ENCODE measurements at regions not wholly inside any gene's neighbourhood (a gene's known extent, or its start where the extent isn't known, plus 50 kb on each side); places are given as distances from the start of the nearest gene placed in this dataset.
"Not testable (repeated sequence)": the region's sequence is repeated elsewhere in the genome, so short reads cannot be mapped to it uniquely, and the experiment has no call there.

DNA sequence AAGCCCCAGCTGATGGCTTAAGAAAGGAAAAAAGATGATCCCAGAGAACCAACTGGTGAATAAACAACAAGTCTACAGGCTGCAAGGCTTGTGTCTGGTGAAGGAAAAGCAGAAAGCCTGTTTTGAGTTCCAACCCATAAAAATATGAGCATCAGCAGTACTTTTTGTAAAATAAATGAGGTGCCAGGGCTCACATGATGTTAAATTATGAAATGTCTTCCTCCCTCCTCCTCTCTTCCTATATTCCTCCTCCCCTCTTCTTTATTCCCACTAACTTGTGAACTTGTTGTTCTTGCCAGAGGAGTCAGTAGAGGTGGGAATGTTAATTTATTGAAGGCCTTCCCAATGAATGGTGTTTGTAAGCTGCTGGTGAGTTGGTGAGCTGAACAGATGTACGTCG, 212.2 kb upstream of the CDH11 start:
- intact Hi-C loops (cut with DNase I) = no loop called here
- DNase-seq (ENCODE audit: low spot score) = no peak

DNA sequence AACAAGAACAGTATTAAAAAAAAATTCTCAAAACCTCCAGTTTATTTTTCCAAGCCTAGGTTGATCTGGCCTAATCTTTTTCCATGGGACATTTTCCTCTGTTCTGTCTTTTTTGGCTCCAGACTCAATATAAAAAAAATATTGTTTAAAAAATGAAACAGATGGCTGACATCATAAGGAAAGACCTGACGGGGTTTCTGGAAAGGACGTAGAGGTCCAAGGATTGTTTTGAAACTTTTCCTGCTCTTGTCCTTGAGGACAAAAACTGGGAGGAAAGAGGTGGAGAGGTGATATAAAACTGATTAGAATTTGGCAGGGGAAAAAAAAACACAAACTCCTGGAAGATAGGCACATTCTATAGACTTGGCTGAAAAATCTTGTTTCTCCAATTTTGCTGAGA, 211.4 kb upstream of the CDH11 start:
- intact Hi-C loops (cut with DNase I) = no loop called here

DNA sequence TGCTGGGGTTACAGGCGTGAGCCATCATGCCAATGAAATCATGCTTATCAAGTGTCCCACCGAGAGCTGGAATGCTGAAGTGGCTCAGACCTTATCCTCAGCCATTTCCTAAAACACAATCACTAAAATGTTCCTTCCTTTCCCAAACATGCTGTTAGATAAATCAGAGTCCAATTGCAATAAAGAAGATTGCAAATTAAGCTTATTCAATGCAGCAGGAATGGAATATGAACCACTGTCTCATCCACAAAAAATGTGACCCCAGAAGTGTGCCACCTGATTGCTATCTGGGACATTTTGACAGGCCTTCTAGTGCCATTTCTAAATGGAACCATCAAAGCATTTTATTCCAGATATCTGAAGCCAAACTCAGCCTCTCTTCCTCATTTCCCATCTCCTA, 205.5 kb upstream of the CDH11 start:
- no peak for DNase-seq (ENCODE audit: low spot score)
- intact Hi-C loops (cut with DNase I) = no loop called here

More for the DNA sequence above, 211.4 kb upstream of the CDH11 start:
- DNase-seq (ENCODE audit: low spot score) = no peak

DNA sequence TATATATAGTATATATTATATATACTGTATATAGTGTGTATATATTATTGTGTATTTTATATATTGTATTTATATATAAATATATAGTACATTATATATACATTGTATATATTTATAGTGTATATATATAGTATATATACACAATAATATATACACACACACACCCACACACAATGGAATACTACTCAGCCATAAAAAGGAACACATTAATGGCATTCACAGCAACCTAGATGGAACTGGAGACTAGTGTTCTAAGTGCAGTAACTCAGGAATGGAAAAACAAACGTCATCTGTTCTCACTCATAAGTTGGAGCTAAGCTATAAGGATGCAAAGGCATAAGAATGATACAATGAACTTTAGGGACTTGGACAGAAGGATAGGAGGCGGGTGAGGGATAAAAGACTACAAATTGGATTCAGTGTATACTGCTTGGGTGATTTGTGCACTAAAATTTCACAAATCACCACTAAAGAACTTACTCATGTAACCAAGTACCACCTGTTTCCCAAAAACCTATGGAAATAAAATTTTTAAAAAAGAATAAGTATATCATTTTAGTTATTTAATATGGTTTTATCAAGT, 201.9 kb upstream of the CDH11 start:
- intact Hi-C loops (cut with DNase I) = no loop called here
- no peak for DNase-seq (ENCODE audit: low spot score)

DNA sequence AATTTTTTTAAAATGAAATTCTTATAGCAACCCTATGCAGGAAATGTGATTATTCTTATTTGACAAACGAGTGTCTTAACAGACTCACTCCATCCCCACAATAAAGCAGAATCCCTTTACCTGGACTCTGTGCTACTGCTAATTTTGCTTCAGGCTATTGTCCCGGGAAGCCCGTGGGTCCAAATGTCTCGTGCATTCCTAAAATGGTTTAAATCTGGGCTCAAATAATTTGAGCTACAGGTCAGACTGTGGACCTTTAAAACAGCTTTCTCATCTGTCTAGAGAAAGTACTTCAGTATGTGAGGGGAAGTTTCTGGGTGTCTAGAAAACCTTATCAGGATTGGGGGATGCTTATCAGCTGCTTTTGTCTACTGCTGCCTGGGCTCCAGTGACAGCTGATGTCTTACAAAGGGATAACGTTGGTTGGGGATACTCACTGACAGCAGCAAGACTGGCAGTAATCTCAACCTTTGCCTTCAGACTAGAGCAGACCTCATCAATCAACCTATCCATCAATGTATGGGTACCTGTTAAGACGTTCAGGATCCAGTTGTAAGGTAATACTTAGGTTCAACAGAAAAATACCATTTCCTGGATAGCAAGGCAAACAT, 197.9 kb upstream of the CDH11 start:
- intact Hi-C loops (cut with DNase I) = no loop called here
- no peak for DNase-seq (ENCODE audit: low spot score)

DNA sequence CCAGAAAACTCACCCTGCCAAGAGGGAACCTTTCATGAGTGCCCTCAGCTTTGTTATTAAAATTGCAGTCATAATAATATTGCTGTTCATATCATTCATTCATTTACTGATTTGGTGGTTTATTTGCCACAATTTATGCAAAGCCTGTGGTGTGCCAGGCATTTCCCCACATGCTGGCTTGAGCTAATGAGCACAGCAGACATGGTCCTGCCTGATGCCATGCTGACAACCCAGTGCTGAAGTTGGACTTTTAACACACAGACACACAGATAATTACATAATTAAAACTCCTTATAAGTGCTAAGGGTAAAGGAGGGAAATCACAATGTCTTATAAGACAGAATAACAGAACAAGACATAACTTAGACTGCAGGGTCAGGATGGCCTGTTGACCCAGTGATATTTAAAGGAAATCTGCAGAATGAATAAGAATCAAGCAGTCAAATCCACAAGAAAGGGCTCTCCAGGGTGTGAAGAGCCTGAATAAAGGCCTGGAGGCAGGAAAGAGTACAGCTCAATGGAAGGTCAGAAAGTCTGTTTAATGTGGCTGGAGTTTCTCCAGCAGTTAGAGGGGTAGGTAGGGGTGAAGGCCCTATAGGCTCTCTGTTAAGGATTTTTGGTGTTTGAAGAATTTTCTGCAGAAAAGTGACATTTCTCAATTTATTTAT, 196.9 kb upstream of the CDH11 start:
- DNase-seq (ENCODE audit: low spot score) = no peak
- intact Hi-C loops (cut with DNase I) = no loop called here

DNA sequence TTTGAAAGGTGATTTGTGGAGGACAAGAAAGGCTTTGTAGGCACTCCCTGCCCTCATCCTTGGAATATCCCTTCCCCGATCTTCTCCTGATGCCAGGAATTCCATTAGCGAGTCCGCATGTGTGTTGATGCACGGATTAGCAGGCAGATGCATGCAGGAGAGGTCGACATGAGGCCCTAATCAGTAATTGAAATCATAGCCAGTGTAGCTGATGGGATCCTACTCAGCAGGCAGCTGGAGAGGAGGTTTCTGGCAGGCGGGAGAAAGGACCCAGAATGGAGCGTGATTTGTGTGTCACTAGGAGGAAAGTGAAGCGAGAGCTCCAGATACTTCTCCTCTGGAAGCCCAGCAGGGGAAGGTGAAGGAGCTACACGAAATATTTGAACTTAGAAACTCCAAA, 196.3 kb upstream of the CDH11 start:
- DNase-seq (ENCODE audit: low spot score) = no peak
- intact Hi-C loops (cut with DNase I) = no loop called here

DNA sequence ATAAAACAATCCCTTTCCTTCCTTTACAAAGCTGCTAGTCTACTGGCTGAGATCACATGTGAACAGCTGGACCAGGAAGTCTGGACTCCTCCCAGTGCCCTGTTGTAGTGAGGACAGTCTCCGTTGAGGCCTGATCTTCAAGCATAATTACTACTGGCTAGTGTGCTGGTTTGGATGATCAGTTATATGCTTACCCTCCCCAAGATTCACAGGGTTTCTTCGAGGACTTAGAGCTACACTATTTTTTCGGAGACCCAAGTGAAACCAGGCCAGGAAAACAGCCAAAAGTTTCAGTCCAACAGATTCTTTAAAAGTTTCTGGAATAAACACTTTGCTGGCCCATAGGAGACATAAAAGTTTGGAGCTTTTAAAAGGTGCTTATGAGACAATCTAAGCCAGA, 194.9 kb upstream of the CDH11 start:
- no peak for DNase-seq (ENCODE audit: low spot score)
- intact Hi-C loops (cut with DNase I) = no loop called here

DNA sequence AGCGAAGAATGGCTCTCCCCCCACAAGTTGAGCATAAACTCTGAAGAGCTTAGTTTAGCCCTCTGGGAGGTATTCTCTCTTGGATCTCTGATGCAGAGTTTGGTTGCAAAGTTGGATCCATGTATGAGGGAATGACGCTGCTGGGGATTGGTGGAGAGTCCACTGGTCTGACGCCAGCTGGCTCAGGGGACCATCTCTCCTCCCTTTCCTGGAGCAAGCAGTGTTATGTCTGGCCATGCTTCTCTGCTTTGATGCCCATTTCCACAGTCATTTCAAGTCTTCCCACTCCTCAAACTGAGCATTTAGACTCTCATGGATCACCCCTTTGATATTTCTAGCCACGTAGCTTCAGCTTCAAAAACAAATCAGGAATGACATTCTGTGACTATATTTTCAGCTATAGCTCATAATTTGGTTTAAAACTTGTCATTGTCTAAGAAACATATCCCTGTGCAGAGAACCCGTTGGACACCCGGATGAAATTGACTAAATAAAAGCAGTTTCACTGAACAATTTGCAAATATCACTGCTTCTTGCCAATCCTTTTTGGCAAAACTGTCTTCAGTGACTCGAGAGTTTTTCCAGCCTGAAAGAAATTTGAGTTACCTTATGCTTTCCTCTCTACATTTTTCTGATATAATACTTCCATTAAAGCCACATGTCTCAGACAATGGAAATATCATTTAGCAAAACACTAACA, 193.4 kb upstream of the CDH11 start:
- peak; percentile 93 for DNase-seq (ENCODE audit: low spot score)
- intact Hi-C loops (cut with DNase I) = no loop called here

DNA sequence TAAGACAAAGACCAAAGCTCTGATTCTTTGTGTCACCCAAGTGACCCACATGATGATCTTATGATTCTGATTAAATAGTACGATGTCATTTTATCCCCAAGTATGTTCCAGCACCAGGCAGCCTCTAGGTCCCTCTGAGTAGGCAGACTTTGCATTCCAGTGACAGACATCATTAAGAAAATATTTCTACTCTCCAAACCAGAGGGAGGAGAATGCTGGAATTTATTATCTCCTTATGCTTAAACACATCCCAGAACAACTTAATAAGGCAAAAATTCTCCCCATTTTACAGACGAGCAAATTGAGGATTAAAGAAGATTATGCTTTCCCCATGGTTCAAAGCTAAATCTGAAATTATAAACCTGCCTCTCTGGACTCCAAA, 192.8 kb upstream of the CDH11 start:
- no peak for DNase-seq (ENCODE audit: low spot score)
- intact Hi-C loops (cut with DNase I) = no loop called here

DNA sequence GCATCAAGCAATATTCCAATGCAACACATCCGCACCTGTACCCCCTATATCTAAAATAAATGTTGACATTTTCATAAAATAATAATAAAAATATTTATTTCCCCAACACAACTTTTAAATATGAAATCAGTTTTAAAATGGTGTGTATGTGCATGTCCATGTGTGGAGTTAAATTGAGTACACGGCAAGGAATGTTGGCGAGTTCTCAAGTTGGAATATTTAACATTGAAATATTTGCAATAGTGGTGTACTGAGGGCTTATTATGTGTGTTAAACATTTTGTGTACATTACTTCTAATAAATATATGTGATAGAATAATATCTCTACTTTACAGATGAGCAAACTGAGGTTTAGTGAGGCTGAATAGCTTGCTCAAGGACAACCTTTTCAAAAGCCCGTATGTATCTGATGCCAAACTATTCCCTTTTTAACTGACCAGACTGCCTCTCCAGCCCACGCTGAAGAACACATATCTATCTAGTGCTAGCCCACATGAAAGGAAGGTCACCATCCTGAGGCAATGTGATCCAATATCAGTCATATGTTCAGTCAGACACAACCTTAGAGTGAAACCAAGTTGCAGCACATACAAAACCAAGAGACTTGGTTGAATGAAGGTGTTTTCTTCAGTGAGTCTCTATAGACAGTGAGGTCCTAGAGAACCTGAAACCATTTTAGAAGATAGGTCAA, 192.2 kb upstream of the CDH11 start:
- intact Hi-C loops (cut with DNase I) = no loop called here

DNA sequence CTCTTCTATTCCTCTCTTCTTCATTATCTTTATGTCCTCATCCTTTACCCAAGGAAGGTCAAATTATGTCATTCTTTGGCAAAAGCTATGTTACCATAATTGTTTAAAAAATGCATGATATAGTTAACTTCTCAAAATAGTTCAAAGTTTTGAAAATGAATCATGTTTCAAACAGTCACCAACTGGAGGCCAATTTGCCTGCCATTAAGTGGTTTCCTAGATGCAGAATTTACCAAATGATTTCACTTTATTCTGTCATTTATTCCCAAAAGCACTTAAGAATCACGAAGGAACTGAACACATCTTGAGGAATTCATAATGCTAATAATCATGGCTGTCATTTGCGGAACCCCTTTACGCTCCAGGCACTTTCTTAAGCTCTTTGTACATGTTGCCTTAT, 190.9 kb upstream of the CDH11 start:
- no peak for DNase-seq (ENCODE audit: low spot score)
- intact Hi-C loops (cut with DNase I) = no loop called here

More for the DNA sequence above, 192.2 kb upstream of the CDH11 start:
- DNase-seq (ENCODE audit: low spot score) = no peak

DNA sequence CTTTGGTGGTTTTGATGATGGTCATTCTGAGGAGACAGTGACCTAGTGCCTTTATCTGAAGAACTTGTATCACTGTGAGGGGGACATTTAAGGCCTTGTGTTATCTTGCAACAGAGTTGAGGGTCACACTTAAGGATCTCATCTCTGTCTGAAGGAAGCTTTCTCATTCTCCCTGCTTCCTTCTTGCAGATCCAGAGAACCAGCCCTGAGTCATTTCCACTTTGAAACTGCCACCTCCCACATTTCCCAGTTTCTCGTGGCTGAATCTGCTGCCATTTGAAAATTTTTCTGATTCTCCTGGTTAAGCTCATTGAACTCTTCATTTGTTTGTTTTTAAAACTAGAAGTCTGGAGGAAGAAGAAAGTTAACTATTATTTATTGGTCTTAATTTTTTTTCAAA, 190.2 kb upstream of the CDH11 start:
- no peak for DNase-seq (ENCODE audit: low spot score)
- intact Hi-C loops (cut with DNase I) = no loop called here

DNA sequence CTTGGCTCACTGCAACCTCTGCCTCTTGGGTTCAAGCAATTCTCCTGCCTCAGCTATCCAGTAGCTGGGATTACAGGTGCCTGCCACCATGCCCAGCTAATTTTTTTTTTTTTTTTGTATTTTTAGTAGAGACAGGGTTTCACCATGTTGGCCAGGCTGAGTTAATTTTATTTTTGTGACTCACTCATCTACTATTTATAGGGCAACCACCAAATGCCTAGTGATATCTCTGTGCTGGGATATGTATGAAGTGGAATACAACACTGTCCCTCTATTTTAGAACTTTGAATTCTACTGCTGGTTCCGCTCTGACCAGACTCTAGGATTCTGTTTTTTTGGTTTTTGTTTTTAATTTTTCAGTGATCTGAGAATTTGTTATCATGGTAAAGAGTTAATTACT, 188.6 kb upstream of the CDH11 start:
- intact Hi-C loops (cut with DNase I) = not testable (repeated sequence)

DNA sequence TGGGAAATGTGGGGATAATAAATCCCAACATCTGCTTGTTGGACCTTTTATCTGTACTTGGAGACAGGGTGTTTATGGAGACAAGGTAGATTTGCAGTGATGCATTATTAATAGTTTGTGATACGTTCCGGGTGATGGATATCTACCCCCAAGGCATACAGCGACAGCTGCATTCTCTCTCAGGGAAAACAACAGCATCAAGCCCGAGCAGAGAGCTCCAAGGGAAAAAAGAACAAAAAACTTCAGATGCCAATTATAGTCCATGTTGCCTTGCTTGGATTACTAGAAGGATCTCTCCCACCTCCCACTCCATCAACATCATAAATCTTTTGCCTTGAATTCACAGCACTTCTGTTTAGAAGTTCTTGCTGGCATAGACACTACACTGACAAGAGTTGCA, 187.5 kb upstream of the CDH11 start:
- intact Hi-C loops (cut with DNase I) = no loop called here
- DNase-seq (ENCODE audit: low spot score) = no peak

More for the DNA sequence above, 188.6 kb upstream of the CDH11 start:
- not testable (repeated sequence) for DNase-seq (ENCODE audit: low spot score)

DNA sequence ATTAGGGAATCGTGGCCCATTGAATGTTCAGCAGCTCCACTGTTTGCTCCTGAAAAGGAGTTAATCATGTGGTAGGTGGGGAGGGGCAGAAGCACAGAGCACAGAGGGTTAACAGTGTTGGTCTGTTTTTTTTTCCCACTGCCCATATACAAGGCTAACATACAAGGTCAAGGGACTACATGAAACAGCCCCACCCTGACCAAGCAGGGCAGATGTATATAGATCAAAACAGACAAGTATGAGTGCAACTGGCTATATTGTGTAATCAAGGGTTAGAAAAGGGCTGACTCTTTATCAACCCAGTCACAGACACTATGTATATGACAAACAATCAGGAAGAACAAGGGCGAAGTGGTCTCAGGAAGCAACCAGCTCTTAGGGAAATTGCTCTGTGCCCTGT, 186.6 kb upstream of the CDH11 start:
- no peak for DNase-seq (ENCODE audit: low spot score)
- intact Hi-C loops (cut with DNase I) = no loop called here

DNA sequence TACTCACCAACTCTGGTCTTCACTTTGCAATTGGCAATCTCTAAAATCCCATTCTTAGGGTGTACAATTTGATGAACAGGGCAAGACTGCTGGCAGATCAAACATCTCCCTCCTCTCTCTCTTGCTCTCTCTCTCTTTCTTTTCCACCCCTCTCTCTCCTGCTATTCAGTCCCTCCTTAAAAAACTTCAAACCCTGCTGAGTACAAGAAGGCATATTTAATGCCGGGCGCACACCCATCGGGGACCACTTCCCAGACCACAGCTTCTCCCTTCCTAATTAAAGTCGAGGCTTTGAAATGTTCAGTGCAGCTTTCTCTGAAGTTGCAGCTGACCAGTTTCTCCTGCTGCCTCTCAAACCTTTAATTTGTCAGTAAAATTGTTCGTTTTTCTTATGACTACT, 185.4 kb upstream of the CDH11 start:
- intact Hi-C loops (cut with DNase I) = no loop called here

DNA sequence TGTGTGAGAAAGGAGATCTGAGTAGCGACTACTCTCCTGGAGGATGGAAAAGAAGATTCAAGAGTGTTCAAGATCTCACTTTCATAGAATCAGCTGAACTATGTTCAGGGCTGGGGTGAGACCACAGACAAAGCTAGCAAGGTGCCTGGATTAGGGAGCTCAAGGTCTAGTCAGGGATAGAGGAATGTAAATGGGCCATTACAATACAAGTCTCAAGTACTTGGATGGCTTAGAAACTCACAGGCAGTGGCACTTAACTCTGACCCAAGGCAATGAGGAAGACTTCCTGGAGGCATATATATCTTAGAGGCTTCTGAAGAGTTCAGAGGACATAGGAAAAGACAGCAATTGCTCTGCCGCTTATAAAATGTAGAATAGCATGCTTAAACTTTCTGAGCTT, 184.9 kb upstream of the CDH11 start:
- intact Hi-C loops (cut with DNase I) = no loop called here

More for the DNA sequence above, 185.4 kb upstream of the CDH11 start:
- DNase-seq (ENCODE audit: low spot score) = no peak

DNA sequence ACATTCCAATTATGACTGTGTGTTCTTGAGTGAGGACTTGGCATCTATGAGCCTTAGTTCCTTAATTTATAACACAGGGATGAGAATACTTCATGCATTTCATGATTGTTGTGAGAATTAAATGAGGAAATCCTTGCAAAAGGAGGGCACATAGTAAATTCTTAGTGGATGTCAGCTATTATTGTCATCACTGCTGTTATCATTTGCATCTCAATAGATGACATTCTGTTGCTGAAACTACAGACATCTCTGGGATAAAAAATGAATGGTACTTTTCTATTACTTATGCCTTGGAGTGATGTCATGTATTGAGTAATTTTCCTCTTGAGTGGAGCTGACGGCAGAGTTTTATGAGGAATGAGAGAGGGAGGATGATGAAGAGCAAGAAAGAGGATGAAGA, 184.4 kb upstream of the CDH11 start:
- no peak for DNase-seq (ENCODE audit: low spot score)
- intact Hi-C loops (cut with DNase I) = no loop called here

More for the DNA sequence above, 184.9 kb upstream of the CDH11 start:
- no peak for DNase-seq (ENCODE audit: low spot score)
